Keratinocyte (primary cell): ENCODE measurements at regions not wholly inside any gene's neighbourhood (a gene's known extent, or its start where the extent isn't known, plus 50 kb on each side); places are given as distances from the start of the nearest gene placed in this dataset.
"Not testable (repeated sequence)": the region's sequence is repeated elsewhere in the genome, so short reads cannot be mapped to it uniquely, and the experiment has no call there.

Experiments
- DNase-seq: peaks from one replicate; pipeline ENCODE4 v3.0.0-alpha.2; 2011; ENCODE audit warnings: low read depth, missing footprints, low spot score
- FAIRE-seq: peaks from 2 replicates; lab custom pipeline; 2011; peaks lifted over from hg19 to GRCh38; lab: Jason Lieb, UNC
- H2AFZ ChIP-seq: 2 replicates; pipeline ENCODE4 v1.6.0; 2012; ENCODE audit warnings: low read length, control low read depth, inconsistent platforms; ENCODE audit not compliant: control insufficient read depth
- H3K27ac ChIP-seq: 2 replicates; pipeline ENCODE4 v1.5.1; 2011; ENCODE audit warnings: low read length; ENCODE audit not compliant: control insufficient read depth, insufficient read depth
- H3K27me3 ChIP-seq: 3 replicates; pipeline ENCODE4 v1.6.0; 2011; ENCODE audit warnings: low read length; ENCODE audit not compliant: control insufficient read depth, insufficient read depth; ENCODE audit errors: extremely low read depth
- H3K36me3 ChIP-seq, 2 experiments: 2 replicates in 1 of 2; 3 replicates in 1 of 2; pipeline ENCODE4 v1.5.1; 2011; ENCODE audit warnings: low read length in 2 of 2, mild to moderate bottlenecking in 1 of 2; ENCODE audit not compliant: control insufficient read depth in 2 of 2, insufficient read depth in 2 of 2; ENCODE audit errors: extremely low read depth in 1 of 2
- H3K4me1 ChIP-seq: 3 replicates; pipeline ENCODE4 v1.5.1; 2011; ENCODE audit warnings: low read length; ENCODE audit not compliant: control insufficient read depth, insufficient read depth; ENCODE audit errors: extremely low read depth
- H3K4me2 ChIP-seq: 3 replicates; pipeline ENCODE4 v1.6.0; 2011; ENCODE audit warnings: low read depth, low read length; ENCODE audit not compliant: control insufficient read depth, insufficient read depth; ENCODE audit errors: extremely low read depth
- H3K4me3 ChIP-seq, 3 experiments: fragments of 200-600 bp in 1 of 3; sonication (generic) in 1 of 3; 2 replicates in 2 of 3; 3 replicates in 1 of 3; pipeline ENCODE4 v1.5.1; 2011 to 2016; ENCODE audit warnings: low read length in 3 of 3, mild to moderate bottlenecking in 3 of 3, control low read depth in 2 of 3, inconsistent platforms in 1 of 3, low read depth in 1 of 3, mixed read lengths in 1 of 3, mixed run types in 1 of 3, moderate library complexity in 1 of 3; ENCODE audit not compliant: control insufficient read depth in 2 of 3, insufficient read depth in 2 of 3; ENCODE audit errors: extremely low read depth in 1 of 3
- H3K79me2 ChIP-seq: 2 replicates; pipeline ENCODE4 v1.6.0; 2012; ENCODE audit warnings: low read length; ENCODE audit not compliant: control insufficient read depth, insufficient read depth
- H3K9ac ChIP-seq: 3 replicates; pipeline ENCODE4 v1.6.0; 2011; ENCODE audit warnings: low read length; ENCODE audit not compliant: control insufficient read depth, insufficient read depth; ENCODE audit errors: extremely low read depth
- H3K9me1 ChIP-seq: 3 replicates; pipeline ENCODE4 v1.6.0; 2011; ENCODE audit warnings: low read length; ENCODE audit not compliant: control insufficient read depth, insufficient read depth; ENCODE audit errors: extremely low read depth
- H3K9me3 ChIP-seq: 2 replicates; pipeline ENCODE4 v1.5.1; 2012; ENCODE audit warnings: low read depth, low read length; ENCODE audit not compliant: control insufficient read depth
- H4K20me1 ChIP-seq: 3 replicates; pipeline ENCODE4 v1.6.0; 2011; ENCODE audit warnings: low read length; ENCODE audit not compliant: control insufficient read depth, insufficient read depth; ENCODE audit errors: extremely low read depth
- EZH2 ChIP-seq: IDR thresholded peaks from one replicate; pipeline ENCODE4 v1.6.1; 2012; ENCODE audit warnings: inconsistent platforms, mild to moderate bottlenecking, low read length, moderate library complexity
- dilution Hi-C: fragments of 300-500 bp; cut with MboI; formaldehyde crosslinking; loops from one replicate; pipeline ENCODE4 v1.7.0; 2020; ENCODE audit warnings: low sequenced_read_pairs; ENCODE audit not compliant: extremely low pct_ligation_motif_present
- TF ChIP-seq, protein P1 (sequence below), 3 experiments: IDR thresholded peaks in 1 of 3; conservative IDR thresholded peaks in 1 of 3; optimal IDR thresholded peaks in 1 of 3; 2 replicates in 2 of 3; 3 replicates in 1 of 3; pipeline versions ENCODE3 to v1.5.1; 2011; ENCODE audit warnings: low read length in 3 of 3, mild to moderate bottlenecking in 3 of 3, moderate library complexity in 2 of 3, control low read depth in 1 of 3, inconsistent platforms in 1 of 3; ENCODE audit not compliant: insufficient read depth in 2 of 3; ENCODE audit errors: extremely low read depth in 1 of 3

DNA sequence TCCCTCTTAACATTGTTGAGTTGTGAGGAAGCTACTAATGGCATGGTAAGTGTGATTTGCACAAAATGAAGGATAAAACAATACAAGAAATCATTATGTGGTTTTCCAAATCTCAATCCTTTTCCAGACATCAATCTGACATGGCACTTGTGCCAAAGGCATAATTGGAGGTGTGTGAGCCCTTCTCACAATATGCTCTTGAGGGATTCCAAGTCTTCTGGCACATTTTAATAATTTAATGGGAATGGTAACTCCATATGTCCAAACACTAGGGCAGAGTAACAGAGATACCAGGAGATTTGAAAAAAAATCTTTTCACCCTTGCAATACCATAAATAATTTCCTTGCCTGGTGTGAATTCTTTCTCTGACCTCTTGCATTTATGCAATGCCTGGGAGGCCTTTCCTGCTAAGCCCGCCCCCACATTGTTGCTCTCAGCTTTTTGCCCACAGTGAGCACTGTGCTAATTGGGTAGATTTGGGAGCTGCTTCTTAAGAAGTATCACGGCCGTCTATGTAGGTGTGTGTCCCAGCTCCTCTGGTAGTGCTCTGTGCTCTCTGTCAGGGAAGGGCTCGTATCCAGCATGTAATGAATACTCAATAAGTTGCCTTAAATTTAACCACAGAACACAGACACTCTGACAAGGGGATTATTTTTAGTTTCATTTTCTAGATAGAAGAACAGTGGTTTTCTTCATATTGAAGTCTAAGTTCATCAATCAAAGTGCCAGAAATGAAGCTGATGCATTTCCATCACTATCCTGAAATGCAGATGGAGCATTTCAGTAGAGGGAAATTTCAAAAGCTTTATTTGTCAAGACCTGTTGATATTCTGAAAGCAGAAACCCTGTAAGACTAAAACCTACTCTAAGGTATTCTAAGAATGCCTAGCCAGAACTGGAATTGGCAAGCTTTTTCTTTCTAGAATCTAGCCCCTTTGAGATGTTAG lies 54.4 kb upstream of the CEP85L start:
- H3K9me1 ChIP-seq: no peaks in the 10 kb centered on the region
- H3K27me3 ChIP-seq: no peaks in the 10 kb centered on the region
- H3K79me2 ChIP-seq: no peaks in the 10 kb centered on the region
- no peaks in the 10 kb centered on the region for H3K36me3 ChIP-seq
- H2AFZ ChIP-seq: no peak overlapping the region
- H3K4me2 ChIP-seq: no peak overlapping the region
- H3K4me3 ChIP-seq: no peak overlapping the region
- peaks cover 11% of the 10 kb centered on the region for H3K4me1 ChIP-seq
- no peaks in the 10 kb centered on the region for H3K9me3 ChIP-seq
- no peaks in the 10 kb centered on the region for H4K20me1 ChIP-seq
- DNase-seq: no peak
- no peak for FAIRE-seq
- TF ChIP-seq, protein P1, sequence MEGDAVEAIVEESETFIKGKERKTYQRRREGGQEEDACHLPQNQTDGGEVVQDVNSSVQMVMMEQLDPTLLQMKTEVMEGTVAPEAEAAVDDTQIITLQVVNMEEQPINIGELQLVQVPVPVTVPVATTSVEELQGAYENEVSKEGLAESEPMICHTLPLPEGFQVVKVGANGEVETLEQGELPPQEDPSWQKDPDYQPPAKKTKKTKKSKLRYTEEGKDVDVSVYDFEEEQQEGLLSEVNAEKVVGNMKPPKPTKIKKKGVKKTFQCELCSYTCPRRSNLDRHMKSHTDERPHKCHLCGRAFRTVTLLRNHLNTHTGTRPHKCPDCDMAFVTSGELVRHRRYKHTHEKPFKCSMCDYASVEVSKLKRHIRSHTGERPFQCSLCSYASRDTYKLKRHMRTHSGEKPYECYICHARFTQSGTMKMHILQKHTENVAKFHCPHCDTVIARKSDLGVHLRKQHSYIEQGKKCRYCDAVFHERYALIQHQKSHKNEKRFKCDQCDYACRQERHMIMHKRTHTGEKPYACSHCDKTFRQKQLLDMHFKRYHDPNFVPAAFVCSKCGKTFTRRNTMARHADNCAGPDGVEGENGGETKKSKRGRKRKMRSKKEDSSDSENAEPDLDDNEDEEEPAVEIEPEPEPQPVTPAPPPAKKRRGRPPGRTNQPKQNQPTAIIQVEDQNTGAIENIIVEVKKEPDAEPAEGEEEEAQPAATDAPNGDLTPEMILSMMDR (optimal IDR thresholded peaks at IDR 0.05 in 1 of 3, IDR thresholded peaks at IDR 0.05 in 1 of 3, conservative IDR thresholded peaks at IDR 0.05 in 1 of 3; ENCODE audit: extremely low read depth in 1 of 3, insufficient read depth in 2 of 3, low read length in 3 of 3): no peak
- no peak overlapping the region for H3K27ac ChIP-seq
- dilution Hi-C loops: no loop called here
- H3K9ac ChIP-seq: no peak overlapping the region

DNA sequence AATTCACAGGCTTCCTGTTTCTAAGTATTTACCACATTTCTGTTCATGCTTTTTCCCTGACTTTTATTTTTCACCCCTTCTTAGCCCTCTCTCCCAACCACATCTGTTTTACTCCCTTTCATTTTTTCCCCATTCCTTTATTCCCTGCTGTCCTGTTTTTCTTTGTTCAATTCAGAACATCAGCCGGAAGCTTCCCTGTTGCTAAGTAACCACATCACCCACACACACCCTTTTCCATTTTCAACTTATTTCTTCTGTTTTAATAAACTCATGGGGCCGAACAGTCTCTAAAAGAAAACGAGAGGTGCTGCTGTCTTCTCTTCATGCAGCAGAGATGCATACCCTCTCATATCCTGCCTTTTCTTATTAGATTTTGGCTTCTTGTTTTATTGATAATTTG lies 53.5 kb upstream of the CEP85L start:
- no peaks in the 10 kb centered on the region for H3K79me2 ChIP-seq
- dilution Hi-C loops: no loop called here
- H3K4me3 ChIP-seq: no peak overlapping the region
- H2AFZ ChIP-seq: no peak overlapping the region
- no peaks in the 10 kb centered on the region for H3K36me3 ChIP-seq
- peaks cover 5% of the 10 kb centered on the region for H3K4me1 ChIP-seq
- DNase-seq: no peak
- no peaks in the 10 kb centered on the region for H3K27me3 ChIP-seq
- H4K20me1 ChIP-seq: no peaks in the 10 kb centered on the region
- no peaks in the 10 kb centered on the region for H3K9me1 ChIP-seq
- FAIRE-seq: no peak
- no peak overlapping the region for H3K9ac ChIP-seq
- TF ChIP-seq EZH2: no peak
- TF ChIP-seq, protein P1 (optimal IDR thresholded peaks at IDR 0.05 in 1 of 3, IDR thresholded peaks at IDR 0.05 in 1 of 3, conservative IDR thresholded peaks at IDR 0.05 in 1 of 3; ENCODE audit: extremely low read depth in 1 of 3, insufficient read depth in 2 of 3, low read length in 3 of 3): no peak
- no peaks in the 10 kb centered on the region for H3K9me3 ChIP-seq
- H3K4me2 ChIP-seq: no peak overlapping the region
- no peak overlapping the region for H3K27ac ChIP-seq

DNA sequence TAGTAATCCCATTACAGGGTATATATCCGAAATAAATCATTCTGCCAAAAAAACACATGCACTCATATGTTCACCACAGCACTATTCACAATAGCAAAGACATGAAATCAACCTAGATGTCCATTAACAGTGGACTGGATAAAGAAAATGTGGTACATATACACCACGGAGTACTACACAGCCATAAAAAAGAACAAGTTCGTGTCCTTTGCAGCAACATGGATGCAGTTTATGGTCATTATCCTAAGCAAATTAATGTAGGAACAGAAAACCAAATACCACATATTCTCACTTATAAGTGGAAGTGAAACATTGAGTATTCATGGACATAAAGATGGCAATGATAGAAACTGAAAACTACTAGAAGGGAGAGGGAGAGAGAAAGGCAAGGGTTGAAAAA lies 49.9 kb upstream of the CEP85L start:
- H3K4me2 ChIP-seq, H3K27me3 ChIP-seq, H3K4me3 ChIP-seq, H4K20me1 ChIP-seq, H3K9me1 ChIP-seq, dilution Hi-C loops, H3K9ac ChIP-seq, H3K79me2 ChIP-seq, H3K9me3 ChIP-seq, H2AFZ ChIP-seq, DNase-seq, H3K4me1 ChIP-seq, H3K36me3 ChIP-seq, H3K27ac ChIP-seq, FAIRE-seq: not testable (repeated sequence)
